H1 (cell line): ENCODE measurements at regions not wholly inside any gene's neighbourhood (a gene's known extent, or its start where the extent isn't known, plus 50 kb on each side); places are given as distances from the start of the nearest gene placed in this dataset.

Source experiments
- ATF2 ChIP-seq: IDR thresholded peaks from 2 replicates; pipeline ENCODE4 v1.6.1; 2012; ENCODE audit warnings: low read length, inconsistent platforms
- GABPA ChIP-seq: IDR thresholded peaks from 2 replicates; pipeline ENCODE4 v1.6.1; 2011; ENCODE audit warnings: mild to moderate bottlenecking, low read length, moderate library complexity, borderline replicate concordance; ENCODE audit not compliant: insufficient read depth
- JUND ChIP-seq: IDR thresholded peaks from 2 replicates; pipeline ENCODE4 v1.6.1; 2011; ENCODE audit warnings: mild to moderate bottlenecking, improper control_type of control experiment, low read length
- PHF8 ChIP-seq: fragments of 200-600 bp; sonication (generic); conservative IDR thresholded peaks from 2 replicates; pipeline ENCODE4 v1.7.1; 2012; ENCODE audit warnings: low read depth, mild to moderate bottlenecking, inconsistent platforms, low read length, moderate library complexity
- RAD21 ChIP-seq, 2 experiments: IDR thresholded peaks in 1 of 2; conservative IDR thresholded peaks in 1 of 2; 2 replicates each; pipeline ENCODE4 v1.6.1; 2011; ENCODE audit warnings: low read depth in 2 of 2, low read length in 2 of 2, improper control_type of control experiment in 1 of 2, inconsistent platforms in 1 of 2, mild to moderate bottlenecking in 1 of 2, moderate library complexity in 1 of 2
- TBP ChIP-seq: IDR thresholded peaks from 2 replicates; pipeline ENCODE4 v1.6.1; 2011; ENCODE audit warnings: low read depth, low read length, improper control_type of control experiment
- TEAD4 ChIP-seq: IDR thresholded peaks from 2 replicates; pipeline ENCODE4 v1.6.1; 2012; ENCODE audit warnings: low read depth, low read length, inconsistent platforms, mixed read lengths

DNA sequence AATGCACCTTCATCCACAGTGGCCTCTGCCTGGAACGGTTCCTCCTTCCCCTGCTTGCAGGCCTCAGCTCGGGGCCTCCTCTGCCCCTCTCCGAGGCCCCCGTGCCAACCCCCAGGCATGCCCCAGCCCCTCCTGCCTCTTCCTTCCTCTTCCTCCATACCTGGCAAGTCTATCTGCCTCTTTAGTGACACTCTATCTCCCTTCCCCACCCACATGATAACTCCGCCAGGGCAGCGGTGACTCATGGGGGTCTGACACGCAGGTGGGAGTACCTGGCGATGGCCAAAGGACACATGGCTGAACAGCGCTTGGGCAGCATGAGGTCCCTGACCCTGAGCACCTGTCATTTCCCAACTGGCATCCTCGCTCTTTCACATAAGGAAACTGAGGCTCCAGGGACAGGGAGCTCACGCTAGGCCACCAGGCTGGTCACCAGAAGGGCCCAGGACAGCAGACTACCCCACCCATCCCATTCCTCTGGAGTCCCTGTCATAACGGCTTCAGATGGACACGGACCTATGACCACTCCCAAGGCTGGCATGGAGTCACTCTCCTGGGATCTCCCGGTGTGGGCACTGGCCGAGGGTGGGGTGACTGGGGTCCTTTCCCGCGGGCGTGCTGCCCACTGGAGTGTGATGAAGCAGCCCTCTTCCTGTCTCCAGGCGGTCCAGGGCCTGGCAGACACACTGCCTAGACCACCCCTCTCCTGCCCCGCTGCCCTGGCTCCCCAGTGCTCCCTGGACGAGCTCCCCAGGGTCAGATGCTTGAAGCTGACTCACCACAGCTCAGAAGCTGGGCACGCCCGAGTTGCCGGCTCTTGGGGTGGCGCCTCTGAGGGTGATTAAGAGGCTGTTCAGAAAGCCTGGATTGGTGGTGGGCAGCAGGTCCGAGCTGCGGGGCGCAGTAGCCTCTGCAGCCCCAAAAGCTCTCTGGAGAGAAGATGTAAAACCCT, 100.6 kb downstream of the ENGASE start (continued):
- TF ChIP-seq ATF2 (no peak), TEAD4 (no peak), GABPA (no peak), RAD21 (IDR thresholded peaks at IDR 0.05 in 1 of 2, conservative IDR thresholded peaks at IDR 0.05 in 1 of 2; ENCODE audit: low read depth in 2 of 2, low read length in 2 of 2) (no peak), TBP (no peak), PHF8 (no peak), JUND (no peak)
